Astrocyte of the spinal cord (primary cell): ENCODE measurements at regions not wholly inside any gene's neighbourhood (a gene's known extent, or its start where the extent isn't known, plus 50 kb on each side); places are given as distances from the start of the nearest gene placed in this dataset.

Source experiments
- DNase-seq: peaks from one replicate; pipeline ENCODE4 v3.0.0; 2011; ENCODE audit warnings: low read depth, low spot score
- H3K4me3 ChIP-seq: 2 replicates; pipeline ENCODE4 v1.5.1; 2011; ENCODE audit warnings: low read depth, mild to moderate bottlenecking, low read length, moderate library complexity
- in situ Hi-C: cut with HindIII; loops from 2 replicates; pipeline ENCODE4 v1.10.0; 2017; ENCODE audit warnings: low sequenced_read_pairs
- TF ChIP-seq, protein P1 (sequence below): IDR thresholded peaks from 2 replicates; pipeline ENCODE4 v1.5.1; 2012; ENCODE audit warnings: low read depth, mild to moderate bottlenecking, low read length, inconsistent platforms

GRCh38 chr1:5312862-5313261 lies 658.5 kb downstream of the AJAP1 start:
- TF ChIP-seq, protein P1, sequence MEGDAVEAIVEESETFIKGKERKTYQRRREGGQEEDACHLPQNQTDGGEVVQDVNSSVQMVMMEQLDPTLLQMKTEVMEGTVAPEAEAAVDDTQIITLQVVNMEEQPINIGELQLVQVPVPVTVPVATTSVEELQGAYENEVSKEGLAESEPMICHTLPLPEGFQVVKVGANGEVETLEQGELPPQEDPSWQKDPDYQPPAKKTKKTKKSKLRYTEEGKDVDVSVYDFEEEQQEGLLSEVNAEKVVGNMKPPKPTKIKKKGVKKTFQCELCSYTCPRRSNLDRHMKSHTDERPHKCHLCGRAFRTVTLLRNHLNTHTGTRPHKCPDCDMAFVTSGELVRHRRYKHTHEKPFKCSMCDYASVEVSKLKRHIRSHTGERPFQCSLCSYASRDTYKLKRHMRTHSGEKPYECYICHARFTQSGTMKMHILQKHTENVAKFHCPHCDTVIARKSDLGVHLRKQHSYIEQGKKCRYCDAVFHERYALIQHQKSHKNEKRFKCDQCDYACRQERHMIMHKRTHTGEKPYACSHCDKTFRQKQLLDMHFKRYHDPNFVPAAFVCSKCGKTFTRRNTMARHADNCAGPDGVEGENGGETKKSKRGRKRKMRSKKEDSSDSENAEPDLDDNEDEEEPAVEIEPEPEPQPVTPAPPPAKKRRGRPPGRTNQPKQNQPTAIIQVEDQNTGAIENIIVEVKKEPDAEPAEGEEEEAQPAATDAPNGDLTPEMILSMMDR: no peak
- H3K4me3 ChIP-seq: no peak overlapping the region
- in situ Hi-C loops: no loop called here
- no peak for DNase-seq

DNA sequence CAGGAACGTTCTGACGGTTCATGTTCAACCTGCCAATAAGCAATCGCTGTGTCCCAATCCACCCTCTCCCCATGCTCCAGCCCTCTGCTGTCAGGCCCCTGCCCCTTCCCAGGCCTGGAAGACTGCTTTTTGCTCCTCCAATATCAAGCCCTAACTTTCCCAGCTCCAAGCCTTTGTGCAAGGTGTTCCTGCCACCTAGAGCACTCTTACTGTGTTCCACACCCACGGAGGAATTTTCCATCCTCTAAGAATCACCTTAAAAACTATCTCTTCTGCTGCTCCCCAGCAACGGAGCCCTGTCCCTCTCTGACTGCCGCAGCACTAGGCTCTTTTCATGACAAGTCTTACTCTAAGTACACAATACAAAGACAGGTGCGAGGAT lies 657.9 kb downstream of the AJAP1 start:
- no peak overlapping the region for H3K4me3 ChIP-seq
- in situ Hi-C loops: no loop called here
- TF ChIP-seq, protein P1: no peak
- no peak for DNase-seq

- DNase-seq: no peak
- in situ Hi-C loops: no loop called here
- TF ChIP-seq, protein P1: no peak
- H3K4me3 ChIP-seq: no peak overlapping the region
Observed at GRCh38 chr1:5311634-5312292, 657.4 kb downstream of the AJAP1 start.

DNA sequence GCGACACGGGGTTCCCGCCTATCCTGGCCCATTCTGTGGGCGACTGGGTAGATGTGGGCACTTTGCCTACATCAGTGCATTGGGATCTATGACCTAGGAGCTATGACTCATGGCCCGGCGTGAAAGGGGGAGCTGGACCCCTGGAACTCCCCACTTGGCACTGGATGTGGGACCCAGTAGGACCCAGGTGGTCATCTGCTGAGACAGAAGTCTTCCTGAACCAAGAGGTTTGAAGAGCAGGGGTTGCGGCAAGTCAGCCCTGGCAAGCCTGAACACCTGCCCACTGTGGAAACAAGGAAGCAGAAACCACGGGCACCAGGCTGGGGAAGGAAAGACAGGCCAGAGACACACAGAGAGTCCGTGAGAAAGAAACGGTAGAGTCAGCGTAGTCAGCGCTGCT lies 656.7 kb downstream of the AJAP1 start:
- no peak for DNase-seq
- TF ChIP-seq, protein P1: no peak
- H3K4me3 ChIP-seq: no peak overlapping the region
- in situ Hi-C loops: no loop called here

DNA sequence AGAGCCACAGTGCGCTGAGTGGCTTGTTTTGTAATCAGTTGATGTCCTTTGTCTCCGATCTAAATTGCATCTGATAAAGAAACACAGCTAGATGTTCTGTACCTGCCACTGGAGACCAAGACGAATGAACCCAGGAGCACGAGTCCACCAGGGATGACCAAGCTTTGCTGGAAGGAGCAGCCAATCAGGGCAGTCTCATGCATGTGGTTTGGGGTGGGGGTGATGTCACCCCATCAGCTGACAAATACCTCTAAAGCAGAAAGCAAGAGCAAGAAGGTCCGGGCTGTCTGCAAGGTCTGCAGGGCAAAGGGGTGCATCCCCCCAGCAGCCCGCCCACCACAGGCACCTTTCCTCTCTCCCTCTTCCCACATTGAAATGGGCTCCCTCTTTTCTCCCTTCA lies 653.8 kb downstream of the AJAP1 start:
- TF ChIP-seq, protein P1: no peak
- in situ Hi-C loops: no loop called here
- no peak for DNase-seq
- H3K4me3 ChIP-seq: no peak overlapping the region

GRCh38 chr1:5304702-5305101 lies 650.3 kb downstream of the AJAP1 start:
- no peak for DNase-seq
- in situ Hi-C loops: no loop called here
- H3K4me3 ChIP-seq: no peak overlapping the region
- TF ChIP-seq, protein P1: no peak
